Pancreas (tissue), 10 donors: ENCODE measurements at regions not wholly inside any gene's neighbourhood (a gene's known extent, or its start where the extent isn't known, plus 50 kb on each side); places are given as distances from the start of the nearest gene placed in this dataset.
"Not testable (repeated sequence)": the region's sequence is repeated elsewhere in the genome, so short reads cannot be mapped to it uniquely, and the experiment has no call there.

Experiments used
- ATAC-seq, 4 donors: fragments of 200-7000 bp; cut with Tn5 transposase; one replicate each; pipeline versions ENCODE4 v1.8.0 to v1.9.1; 2020; ENCODE audit warnings: mild to moderate bottlenecking in 4 of 4, moderate library complexity in 4 of 4
- DNase-seq, 6 donors: peaks; one replicate each; pipeline ENCODE4 v3.0.0-alpha.2; 2020
- FAIRE-seq: peaks from 2 replicates; lab custom pipeline; 2012; peaks lifted over from hg19 to GRCh38; lab: Jason Lieb, UNC
- H3K27ac ChIP-seq, 4 donors: fragments of 200-600 bp; sonication (generic); 1 replicate in 3 of 4; 2 replicates in 1 of 4; pipeline versions ENCODE4 v1.5.0 to v1.8.0; 2020
- H3K27me3 ChIP-seq, 4 donors: fragments of 200-600 bp; one replicate each; pipeline ENCODE4 v1.8.0; 2021
- H3K36me3 ChIP-seq, 3 donors: fragments of 200-600 bp; sonication (generic) in 1 of 3; one replicate each; pipeline versions ENCODE4 v1.5.0 to v1.8.0; 2020 to 2021
- H3K4me1 ChIP-seq, 3 donors: fragments of 200-600 bp; one replicate each; pipeline ENCODE4 v1.8.0; 2021
- H3K4me3 ChIP-seq, 4 donors: fragments of 200-600 bp; sonication (generic) in 2 of 4; one replicate each; pipeline versions ENCODE4 v1.5.0 to v1.8.0; 2020 to 2021
- H3K9me3 ChIP-seq, 4 donors: fragments of 200-600 bp; one replicate each; pipeline ENCODE4 v1.8.0; 2021
- CTCF ChIP-seq, 4 donors: fragments of 200-600 bp; sonication (generic) in 3 of 4; IDR thresholded peaks; one replicate each; pipeline versions ENCODE4 v1.5.0 to v1.8.0; 2021; ENCODE audit warnings: antibody characterized with exemption in 4 of 4
- WGBS, 2 donors: extraction: QIAGEN DNeasy Blood & Tissue Kit; methylation state at CpG; one replicate each; pipeline ENCODE4 v1.1.7; 2013; 5-methylcytosine and 5-hydroxymethylcytosine counted together
- intact Hi-C, 3 donors: fragments of 100-400 bp; cut with DNase I; formaldehyde crosslinking; loops; one replicate each; pipeline versions ENCODE4 v1.11.1 to v1.14.2; 2022
- donor health status: healthy with polysubstance abuse.
- donor health status: DM: no; HTN: no; CAD: no; lungs with moderate emphysema.
- donor health status: DM: no; HTN: no; CAD: no.
- donor health status: control.
- donor health status: control.
- donor health status: Bipolar disorder and iron deficiency.
- donor health status: DM: yes; HTN: yes; CAD: no.
- donor health status: DM: no; HTN: no; CAD: no.
- donor health status: DM: no; HTN: no; CAD: no.
- donor health status: DM: yes; HTN: yes; CAD: no.

DNA sequence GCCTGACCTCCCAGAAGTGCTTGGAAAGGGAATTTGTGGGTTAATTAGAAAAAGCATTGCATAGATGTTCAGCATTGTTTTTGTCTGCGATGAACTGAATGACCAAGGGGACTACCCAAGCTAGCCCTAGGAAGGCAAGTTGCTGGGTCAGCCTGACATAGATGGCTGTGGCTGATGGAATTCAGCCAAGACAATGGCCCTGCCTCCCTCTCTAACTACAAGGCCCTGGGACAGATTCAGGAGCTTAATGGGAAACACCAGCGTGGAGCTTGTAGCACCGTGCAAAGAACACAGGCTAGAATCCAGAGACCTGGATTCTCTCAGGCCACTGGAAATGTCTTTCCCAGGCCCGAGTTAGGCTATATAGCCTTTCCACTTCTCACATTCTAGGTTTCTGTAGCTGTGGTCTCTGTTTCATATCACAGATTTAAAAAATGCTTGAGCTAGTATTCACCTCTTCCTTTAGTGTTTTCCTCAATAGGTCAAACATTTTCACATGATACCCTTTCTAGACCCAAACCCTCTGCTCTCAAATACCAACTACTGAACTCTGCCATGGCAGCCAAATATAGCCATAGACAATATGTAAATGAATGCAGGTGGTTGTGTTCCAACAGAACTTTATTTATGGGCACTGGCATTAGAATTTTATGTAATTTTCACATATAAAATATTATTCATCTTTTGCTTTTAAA lies 294.3 kb upstream of the MEX3C start:
- no peak for TF ChIP-seq CTCF (IDR thresholded peaks at IDR 0.05)
- no peak for ATAC-seq
- no peaks in the 10 kb centered on the region for H3K9me3 ChIP-seq
- H3K27ac ChIP-seq = no peak overlapping the region
- no peak overlapping the region for H3K4me3 ChIP-seq
- no peaks in the 10 kb centered on the region for H3K4me1 ChIP-seq
- intact Hi-C loops = no loop called here
- 75 to 79% methylated on average over 4 of the region's 4 CpGs for WGBS, 2 donors
- DNase-seq = no peak
- no peak for FAIRE-seq
- no peaks in the 10 kb centered on the region for H3K27me3 ChIP-seq
- no peaks in the 10 kb centered on the region for H3K36me3 ChIP-seq

DNA sequence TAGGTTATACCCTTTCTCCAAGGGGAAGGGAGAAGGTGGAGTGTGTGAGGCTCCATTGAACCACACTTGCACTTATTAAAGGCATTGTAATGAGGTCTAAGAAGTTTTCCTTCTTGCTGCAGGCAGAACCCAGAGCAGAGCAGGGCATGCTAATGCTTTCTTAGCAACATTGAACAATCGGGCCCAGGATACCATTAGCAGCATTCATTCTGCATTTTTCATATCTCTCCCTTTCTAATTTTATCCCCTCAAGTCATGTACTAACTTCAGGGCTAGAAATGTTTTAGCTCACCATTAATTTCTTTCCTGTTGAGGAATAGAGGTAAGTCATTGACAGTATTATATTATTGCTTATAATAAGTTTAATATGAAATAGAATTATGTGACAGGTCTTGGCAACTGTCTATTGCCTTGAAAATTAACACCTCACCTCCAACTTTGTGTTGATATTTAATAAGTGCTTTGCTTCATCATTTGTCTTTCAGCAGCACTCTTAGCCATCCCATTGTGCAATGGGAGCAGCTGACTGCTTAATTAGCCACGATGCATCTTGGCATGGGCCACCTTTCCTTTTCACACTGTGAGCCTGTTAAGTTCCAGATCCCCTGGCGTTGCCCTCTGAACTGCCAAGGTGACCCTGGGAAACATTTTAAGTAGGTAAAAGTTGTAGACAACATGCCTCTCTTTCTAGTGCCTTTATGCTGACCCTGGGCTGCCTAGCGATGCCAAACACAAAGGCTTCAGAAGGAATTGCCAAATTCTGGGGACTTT lies 300.8 kb upstream of the MEX3C start:
- 62 to 64% methylated on average over 4 of the region's 4 CpGs for WGBS, 2 donors
- FAIRE-seq (no peak), DNase-seq (no peak), ATAC-seq (no peak)
- H3K4me1 ChIP-seq = no peaks in the 10 kb centered on the region
- intact Hi-C loops = no loop called here
- no peaks in the 10 kb centered on the region for H3K27me3 ChIP-seq
- no peak for TF ChIP-seq CTCF (IDR thresholded peaks at IDR 0.05)
- H3K4me3 ChIP-seq = no peak overlapping the region
- no peak overlapping the region for H3K27ac ChIP-seq
- no peaks in the 10 kb centered on the region for H3K36me3 ChIP-seq
- H3K9me3 ChIP-seq = no peaks in the 10 kb centered on the region

DNA sequence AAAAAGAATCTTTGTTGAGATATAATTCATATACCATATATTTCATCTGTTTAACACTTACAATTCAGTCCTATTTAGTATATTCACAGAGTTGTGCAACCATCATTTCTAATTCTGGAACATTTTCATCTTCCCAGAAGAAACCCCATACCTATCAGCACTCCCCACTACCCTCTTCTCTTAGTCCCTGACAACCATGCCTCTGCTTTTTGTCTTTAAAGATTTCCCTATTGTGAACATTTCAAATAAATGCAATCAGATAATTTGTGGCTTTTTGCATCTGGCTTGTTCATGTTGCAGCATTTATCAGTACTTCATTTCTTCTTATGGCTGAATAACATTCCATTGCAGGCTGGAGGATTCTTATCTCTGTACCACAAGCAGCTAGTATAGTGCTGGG lies 305.9 kb upstream of the MEX3C start:
- TF ChIP-seq CTCF (IDR thresholded peaks at IDR 0.05) = no peak
- Histone ChIP-seq H3K4me3 (no peak overlapping the region), H3K27ac (no peak overlapping the region), H3K36me3 (no peaks in the 10 kb centered on the region), H3K4me1 (no peaks in the 10 kb centered on the region), H3K9me3 (no peaks in the 10 kb centered on the region), H3K27me3 (no peaks in the 10 kb centered on the region)
- FAIRE-seq = no peak
- ATAC-seq = no peak
- DNase-seq = no peak
- intact Hi-C loops = no loop called here

DNA sequence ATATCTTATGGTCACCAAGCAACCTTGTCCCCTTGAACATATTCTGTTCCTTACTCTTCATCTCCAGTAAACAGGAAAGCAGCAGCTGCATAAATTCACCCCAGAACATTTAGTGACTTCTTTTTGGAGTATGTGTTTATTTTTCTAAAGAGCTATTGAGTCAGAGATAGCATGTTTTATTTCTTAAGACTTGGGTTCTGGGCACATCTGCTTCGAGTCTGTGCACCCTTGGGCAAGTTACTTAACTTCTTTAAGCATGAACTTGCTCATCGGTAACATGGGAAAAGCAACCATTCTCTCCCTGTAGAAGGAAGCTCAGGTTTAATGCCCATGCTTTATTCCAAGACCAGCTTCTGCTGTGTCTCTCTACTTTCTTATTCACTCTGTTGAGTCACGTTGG lies 309.3 kb upstream of the MEX3C start:
- no peak for DNase-seq
- intact Hi-C loops = no loop called here
- H3K4me3 ChIP-seq = no peak overlapping the region
- no peak for ATAC-seq
- TF ChIP-seq CTCF (IDR thresholded peaks at IDR 0.05) = no peak
- 74 to 78% methylated on average over 3 of the region's 3 CpGs for WGBS, 2 donors
- H3K27me3 ChIP-seq = no peaks in the 10 kb centered on the region
- H3K27ac ChIP-seq = no peak overlapping the region
- H3K36me3 ChIP-seq = no peaks in the 10 kb centered on the region
- H3K9me3 ChIP-seq = no peaks in the 10 kb centered on the region
- FAIRE-seq = no peak
- no peaks in the 10 kb centered on the region for H3K4me1 ChIP-seq

DNA sequence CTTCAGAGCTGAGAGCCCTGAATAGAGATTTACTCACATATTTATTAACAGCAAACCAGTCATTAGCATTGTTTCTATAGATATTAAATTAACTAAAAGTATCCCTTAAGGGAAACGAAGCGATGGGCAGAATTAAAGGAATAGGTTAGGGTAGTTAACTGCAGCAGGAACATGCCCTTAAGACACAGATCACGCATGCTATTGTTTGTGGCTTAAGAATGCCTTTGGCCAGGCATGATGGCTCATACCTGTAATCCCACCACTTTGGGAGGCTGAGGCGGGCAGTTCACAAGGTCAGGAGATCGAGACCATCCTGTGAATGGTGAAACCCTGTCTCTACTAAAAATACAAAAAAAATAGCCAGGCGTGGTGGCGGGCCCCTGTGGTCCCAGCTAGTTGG lies 310.9 kb upstream of the MEX3C start:
- DNase-seq, FAIRE-seq, H3K4me3 ChIP-seq, ATAC-seq, intact Hi-C loops, H3K27me3 ChIP-seq, H3K36me3 ChIP-seq, H3K27ac ChIP-seq, H3K4me1 ChIP-seq, H3K9me3 ChIP-seq: not testable (repeated sequence)
- 86 to 88% methylated on average over 7 of the region's 7 CpGs for WGBS, 2 donors
